ENCODE measurements at regions not wholly inside any gene's neighbourhood (a gene's known extent, or its start where the extent isn't known, plus 50 kb on each side); places are given as distances from the start of the nearest gene placed in this dataset.

- no peak for TF ChIP-seq CTCF (IDR thresholded peaks at IDR 0.05)
- no peak for TF ChIP-seq POLR2A (IDR thresholded peaks at IDR 0.05)
Observed at GRCh38 chr12:118493962-118494361, 117.6 kb downstream of the SUDS3 start.
